ENCODE measurements at regions not wholly inside any gene's neighbourhood (a gene's known extent, or its start where the extent isn't known, plus 50 kb on each side); places are given as distances from the start of the nearest gene placed in this dataset.

DNA sequence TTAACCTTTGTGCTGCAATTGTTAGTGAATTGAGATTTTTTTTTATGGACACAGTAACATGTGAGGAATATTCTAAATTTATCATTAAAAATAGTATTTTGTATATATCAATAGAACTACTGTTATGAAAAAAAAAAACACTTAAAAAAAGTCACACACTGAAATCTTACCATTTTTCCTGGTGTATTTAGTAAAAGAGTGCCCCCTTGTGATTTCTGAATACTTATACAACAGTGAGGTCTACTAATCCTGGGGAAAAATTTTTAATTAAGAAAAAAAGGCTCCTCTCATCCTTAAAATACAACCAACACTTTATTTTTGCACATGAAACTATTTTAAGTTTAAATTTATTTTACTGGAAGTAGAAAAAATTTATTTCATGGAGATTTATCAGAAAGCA lies 56.4 kb upstream of the SPOCK3 start:
- peak; percentile 13 for DNase-seq

DNA sequence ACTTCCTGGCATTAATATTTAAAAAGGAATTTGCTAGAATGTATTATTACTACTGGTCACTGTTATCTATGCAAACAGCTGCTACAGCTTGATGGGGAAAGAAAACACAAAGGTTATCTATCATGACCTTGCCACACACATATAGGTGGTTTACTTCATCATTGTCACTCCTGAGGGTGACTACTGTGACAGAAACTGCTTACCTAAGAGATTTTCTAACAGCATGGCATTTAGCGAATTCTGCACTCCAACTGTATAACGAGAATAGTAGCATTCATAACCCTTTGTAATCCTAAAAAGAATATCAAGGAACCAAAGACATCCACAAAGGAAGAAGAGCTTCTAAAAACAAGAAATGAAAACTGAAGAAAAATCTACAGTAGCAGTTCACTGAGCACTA lies 74.6 kb upstream of the SPOCK3 start:
- DNase-seq, result no peak

DNA sequence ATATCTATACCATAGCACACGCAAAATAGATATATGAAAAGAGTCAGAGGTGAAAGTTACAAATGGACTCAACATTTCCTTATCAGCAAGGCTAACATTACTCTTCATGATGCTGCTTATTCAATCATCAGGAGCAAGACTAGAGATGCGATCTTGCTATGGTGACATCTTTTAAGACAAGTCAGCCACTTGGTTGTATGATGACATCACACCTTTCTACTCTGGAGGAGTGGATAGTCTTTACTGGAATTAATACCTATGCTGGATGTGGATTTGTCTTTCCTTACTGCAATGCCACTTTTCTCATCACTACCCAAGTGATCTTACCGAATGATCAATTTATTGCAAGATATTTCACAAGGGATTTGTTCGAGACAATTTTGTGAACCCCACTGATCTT lies 87.0 kb upstream of the SPOCK3 start:
- no peak for DNase-seq

DNA sequence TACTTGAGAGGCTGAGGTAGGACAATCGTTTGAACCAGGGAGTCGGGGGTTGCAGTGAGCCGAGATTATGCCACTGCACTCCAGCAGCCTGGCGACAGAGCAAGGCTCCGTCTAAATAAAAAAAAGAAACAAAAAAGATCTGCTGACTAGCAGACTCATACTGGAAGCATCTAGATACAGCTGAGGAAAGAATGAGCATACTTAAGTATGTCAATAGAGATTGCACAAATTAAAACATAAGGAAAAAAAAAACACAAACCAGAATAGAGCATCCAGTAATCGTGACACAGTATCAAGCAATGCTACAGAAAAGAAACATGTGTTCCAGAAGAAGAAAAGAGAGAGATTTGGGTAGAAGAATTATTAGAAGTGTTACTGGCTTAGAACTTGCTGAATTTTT lies 105.5 kb upstream of the SPOCK3 start:
- DNase-seq, result no peak

DNA sequence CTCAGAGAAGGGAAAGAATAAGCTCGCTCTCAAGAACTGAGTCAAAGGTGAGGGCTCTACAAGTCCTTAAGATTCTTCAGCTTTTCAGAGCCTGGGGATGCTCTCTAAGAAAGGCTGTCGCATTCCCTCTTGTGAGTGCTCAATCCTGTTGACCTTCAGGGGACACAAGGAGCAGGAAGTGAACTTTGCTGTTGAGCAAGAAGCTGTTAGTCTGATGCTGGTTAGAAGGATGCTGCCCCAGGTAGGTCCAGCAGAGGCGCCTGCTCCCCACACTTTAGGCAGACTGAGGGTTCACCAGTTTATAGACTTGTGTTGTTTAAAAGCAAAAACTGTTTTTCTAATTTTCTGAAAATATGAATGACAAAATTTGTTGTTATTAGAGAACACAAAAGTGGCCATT lies 125.4 kb upstream of the SPOCK3 start:
- DNase-seq, result no peak

DNA sequence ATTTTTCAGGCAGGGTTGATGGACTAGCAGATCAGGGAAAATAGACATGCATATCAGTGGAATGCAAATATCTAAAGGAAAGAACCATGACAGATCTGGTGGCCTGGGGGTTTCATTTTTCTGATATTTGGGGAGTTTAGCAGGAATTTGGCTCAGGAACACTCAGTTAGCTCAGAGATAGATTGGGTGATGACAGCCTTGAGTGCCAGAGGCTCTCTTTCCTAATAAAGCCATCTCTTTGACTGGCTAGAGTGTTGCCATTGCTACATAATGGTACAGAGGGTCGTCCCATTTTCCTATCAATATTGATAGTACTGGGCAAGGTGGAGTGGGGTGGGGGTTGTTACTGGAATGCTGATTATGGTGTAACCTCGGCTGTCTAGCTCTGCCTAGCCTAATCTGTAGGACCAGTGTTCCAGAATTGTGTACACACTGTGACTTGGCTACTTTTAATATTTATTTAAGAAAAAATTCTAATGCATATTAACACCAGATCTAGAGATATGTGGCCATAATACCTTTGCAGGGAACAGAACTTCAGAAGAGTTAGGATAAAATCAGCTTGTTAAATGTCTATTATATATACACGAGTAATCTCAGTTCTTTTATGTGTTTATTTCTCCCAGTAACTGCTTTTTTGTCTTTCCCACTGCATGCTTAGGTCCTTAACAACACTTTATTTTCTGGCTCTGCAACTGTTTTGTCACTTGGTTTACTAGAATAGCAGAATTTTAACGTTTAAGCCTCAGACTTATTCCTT lies 145.0 kb upstream of the SPOCK3 start:
- DNase-seq, result no peak

DNA sequence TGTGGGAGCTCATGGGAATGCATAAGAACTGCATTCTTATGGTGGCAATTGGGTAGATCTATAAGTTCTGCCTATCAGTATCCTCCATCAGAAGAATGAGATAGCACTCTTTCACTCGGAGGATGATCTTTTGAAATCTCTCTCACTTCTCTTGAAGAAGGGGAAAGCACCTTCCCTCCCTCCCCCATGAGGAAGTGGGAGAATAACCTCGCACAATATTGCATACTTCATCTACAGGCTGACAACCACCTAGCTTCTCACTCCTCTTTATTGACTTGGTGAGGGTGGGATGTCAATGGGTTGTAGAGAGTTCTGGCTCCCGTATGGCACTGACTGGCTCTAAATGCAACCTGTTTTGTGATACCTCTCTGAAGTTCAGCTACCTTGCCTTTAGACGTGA lies 146.7 kb upstream of the SPOCK3 start:
- no peak for DNase-seq

DNA sequence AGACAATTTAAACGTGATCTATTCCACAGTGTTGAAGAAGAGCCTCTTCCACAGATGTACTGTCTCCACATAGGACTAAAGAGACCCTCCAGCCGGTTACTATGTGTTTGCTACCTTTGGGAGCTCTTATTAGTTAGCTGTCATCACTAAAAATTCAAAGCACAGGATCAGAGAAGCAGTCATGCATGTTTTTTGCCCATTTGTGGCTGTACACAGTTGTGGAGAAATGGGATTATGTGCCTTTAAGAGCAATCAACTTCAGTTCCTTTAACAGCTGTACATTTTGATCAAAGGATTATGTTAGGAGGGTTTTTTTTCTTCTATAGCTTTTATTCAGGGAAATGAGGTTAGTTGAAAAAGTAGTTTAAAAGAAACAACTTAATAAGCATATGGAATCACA lies 149.0 kb upstream of the SPOCK3 start:
- peak; percentile 62 for DNase-seq

DNA sequence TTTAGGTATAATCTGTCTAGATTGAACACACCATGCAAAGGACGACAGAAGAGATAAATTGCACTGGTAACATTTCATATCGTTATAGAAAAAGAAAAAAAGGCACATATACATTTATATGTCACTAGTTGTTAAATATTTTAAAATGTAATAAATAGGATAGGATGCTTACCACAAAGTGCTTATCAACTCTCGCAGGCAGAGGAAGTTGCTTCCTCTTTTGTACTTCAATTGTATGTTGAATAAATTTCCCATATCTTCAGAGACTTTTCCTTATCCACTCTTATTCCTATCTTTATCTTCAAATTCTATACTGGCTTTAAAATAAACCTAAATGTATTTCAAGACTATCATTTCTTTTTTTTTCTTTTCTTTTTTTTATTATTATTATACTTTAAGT lies 163.3 kb upstream of the SPOCK3 start:
- no peak for DNase-seq

DNA sequence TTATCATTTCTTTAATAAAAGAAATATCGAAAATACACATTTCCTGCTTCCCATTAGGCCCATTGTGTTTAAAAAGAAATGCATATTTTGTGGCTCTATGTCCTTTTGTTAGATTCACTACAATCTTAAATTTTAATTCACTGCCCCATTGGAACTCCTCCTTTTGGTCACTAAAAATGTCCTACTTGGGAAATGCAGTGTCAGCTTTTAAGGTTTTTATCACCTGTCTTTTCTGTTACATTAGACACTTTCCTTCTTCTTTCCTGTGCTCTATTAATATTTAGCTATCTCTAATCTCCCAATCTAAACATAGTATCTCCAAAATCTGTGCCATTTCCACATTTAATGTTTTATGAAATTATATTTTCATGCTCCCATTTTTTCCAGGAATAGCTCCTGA lies 164.9 kb upstream of the SPOCK3 start:
- no peak for DNase-seq

DNA sequence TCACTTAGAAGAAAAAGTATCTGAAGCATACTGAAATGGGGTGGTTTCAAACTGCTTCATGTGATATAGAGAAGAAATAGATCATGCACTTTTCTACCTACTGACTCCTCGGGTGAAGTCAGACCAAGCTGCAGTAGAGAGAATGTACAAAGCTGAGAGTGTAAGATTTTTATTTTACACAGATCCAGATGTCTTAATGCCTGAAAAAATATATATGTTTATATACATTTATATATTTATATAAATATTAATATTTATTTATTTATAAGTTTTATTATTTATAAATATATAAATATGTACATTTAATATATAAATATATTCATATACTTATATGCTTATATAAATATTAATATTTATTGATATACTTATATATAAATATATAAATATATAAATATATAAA lies 171.9 kb upstream of the SPOCK3 start:
- no peak for DNase-seq

DNA sequence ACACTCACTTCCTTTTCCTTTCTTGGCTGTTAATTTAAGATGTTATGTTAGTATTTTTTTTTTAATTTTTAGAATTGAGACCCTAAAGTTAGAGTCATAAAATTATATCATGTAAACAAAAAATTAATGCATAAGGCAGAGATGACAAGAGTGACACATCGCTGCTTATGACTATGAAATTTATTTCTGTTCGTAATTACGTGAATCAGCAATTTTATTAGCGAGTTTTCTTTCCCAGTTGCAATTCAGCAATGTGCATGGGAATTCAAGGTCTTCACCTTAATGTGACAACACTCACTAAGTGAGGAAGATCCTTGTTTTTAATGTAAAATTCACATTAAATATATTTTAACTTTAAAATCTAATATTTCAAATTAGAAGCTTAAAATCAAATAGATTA lies 181.2 kb upstream of the SPOCK3 start:
- DNase-seq, result no peak

DNA sequence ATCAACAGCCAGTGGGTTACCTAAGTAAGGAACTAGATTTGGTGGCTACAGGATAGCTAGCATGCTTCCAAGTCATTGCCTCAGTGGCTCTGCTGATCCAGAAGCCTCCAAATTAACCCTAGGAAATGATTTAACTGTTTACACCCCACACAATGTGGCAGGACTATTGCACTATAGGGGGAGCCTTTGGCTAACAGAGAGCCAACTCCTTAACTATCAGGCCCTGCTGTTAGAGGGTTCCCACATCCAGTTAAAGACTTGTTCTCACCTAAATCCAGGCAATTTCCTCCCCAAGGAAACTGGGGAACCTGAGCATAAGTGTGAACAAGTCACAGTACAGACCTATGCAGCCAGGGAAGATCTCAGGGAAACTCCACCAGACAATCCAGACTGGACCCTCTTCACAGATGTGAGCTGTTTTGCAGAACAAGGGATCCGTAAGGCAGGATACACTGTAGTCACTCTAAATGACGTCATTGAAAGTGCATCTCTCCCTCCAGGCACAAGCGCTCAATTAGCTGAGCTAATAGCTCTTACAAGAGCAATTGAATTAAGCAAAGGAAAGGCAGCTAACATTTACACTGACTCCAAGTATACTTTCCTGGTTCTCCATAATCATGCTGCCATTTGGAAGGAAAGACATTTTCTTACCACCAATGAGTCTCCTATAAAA lies 185.3 kb upstream of the SPOCK3 start:
- peak; percentile 12 for DNase-seq

DNA sequence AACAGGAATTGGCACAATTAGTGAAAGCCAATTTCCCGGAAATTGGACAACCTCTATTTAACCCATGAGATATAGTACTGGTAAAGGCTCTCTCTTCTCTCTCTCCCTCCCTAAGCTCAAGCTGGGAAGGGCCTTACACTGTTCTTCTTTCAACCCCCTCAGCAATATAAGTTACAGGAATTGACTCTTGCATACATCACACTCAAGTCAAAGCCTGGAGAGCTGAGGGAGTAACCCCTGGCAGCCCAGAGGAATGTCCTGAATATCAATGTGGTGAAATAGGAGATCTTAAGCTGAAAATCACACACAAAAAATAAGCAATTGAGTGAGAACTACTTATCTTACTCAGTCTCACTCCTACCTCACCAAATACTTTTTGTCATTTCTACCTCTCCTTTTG lies 186.9 kb upstream of the SPOCK3 start:
- DNase-seq, result no peak

DNA sequence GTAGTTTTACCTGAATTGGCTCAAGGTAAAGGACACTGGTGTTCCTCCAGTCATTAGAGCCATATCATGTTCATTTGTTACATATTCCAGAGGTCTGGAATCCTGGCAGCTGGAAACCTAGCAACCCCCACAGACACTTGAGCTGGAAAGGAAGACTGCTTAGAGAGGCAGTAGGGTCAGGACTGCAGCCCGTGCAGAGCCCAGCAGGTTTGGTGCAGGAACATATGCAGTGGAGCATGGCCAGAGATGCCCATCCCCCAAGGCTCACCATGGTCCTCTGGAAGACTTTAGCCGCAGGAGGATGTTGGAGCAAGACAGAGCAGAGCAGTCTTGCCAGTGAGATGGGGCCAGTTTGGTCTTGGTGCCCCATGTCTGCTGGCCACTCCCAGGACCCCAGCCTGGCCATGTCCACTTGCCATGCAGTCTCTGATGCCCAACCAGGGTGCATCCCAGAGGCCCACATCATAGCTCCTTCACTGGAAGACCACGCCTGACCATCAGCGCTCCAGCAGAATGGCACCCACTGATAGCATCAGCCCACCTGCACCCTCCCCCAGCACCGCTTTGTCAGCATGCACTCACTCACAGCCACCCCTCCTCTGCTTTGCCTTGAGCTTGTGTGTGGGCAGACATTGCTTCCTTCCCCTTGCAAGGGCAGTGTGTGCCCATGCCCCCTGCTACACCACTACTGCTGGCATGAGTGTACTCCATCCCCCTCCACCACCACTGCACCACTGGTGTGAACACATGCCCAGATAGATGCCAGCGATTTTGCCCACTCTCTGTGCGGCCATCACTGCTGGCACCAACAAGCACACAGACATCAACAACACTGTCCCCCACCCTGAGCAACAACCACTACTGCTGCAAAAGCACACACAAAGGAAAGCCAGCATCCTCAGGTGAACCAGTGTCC lies 190.3 kb upstream of the SPOCK3 start:
- no peak for DNase-seq

DNA sequence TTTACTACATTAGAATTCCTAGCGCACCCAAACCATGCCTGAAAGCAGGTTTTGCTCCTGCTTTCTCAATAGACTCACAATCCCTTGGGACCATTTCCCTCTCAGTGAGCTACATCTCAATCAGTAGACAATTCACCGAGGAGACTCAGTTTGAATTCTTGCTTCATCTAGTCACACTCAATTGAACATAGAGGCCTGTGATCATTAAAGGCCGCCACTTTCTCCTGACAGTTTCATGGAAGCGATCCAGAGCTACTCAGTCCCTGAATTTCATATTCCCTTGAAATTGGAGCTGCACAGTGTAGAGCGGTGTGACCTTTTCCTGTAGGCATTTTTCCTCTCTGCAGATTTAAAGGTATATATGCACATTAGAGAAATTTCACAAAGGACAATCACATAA lies 193.9 kb upstream of the SPOCK3 start:
- peak; percentile 74 for DNase-seq

DNA sequence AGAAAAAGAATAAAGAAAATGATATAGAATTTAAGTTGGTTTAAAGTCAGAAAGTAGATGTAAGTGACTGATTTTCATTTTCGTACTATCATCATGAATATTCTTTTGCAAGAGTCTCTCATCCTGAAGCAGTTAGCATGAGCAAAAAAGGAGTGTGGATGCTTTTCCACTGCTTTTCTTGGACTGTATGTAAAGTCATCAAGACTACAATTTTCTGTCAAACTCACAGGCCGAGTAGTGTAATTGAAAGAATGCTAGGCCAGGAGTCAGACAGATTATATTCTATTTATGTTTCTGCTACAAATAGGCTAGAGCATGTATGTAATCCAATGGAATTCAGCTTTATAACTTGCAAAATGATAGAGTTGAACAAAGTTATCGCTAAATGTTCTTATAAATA lies 197.1 kb upstream of the SPOCK3 start:
- no peak for DNase-seq

DNA sequence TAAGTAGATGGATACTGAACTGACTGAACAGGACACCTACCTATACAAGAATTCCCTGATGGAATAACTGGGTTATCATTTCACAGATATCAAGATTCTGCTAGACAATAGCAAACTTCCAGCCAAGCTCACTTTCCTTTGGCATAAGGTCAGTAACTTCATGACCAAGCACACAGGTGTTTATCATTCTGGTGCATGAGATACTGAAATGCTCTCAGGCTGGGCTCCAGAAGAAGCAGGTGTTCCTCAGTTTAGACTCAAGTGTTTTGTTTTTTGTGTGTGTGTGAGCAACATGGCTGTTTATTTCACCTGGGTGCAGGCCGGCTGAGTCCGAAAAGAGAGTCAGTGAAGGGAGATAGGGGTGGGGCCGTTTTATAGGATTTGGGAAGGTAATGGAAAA lies 201.5 kb upstream of the SPOCK3 start:
- no peak for DNase-seq

DNA sequence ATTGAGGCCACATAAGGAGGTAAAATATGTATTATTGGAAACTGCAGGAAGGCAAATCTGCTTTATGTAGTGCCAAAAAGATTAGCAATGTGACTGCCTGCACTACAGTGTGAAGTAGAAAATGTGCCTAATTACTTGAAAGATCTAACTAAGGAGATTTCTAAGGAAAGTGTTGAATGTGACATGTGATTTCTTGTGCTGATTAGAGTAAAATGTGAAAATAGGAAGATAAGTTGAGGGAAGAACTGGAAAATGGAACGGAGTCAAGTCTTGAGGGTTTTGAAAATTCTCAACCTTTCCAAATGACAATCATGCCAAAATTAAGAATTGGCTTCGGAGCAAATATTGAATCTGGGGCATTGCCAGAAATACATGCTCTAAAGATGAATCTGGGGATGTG lies 209.5 kb upstream of the SPOCK3 start:
- DNase-seq, result peak; percentile 11

DNA sequence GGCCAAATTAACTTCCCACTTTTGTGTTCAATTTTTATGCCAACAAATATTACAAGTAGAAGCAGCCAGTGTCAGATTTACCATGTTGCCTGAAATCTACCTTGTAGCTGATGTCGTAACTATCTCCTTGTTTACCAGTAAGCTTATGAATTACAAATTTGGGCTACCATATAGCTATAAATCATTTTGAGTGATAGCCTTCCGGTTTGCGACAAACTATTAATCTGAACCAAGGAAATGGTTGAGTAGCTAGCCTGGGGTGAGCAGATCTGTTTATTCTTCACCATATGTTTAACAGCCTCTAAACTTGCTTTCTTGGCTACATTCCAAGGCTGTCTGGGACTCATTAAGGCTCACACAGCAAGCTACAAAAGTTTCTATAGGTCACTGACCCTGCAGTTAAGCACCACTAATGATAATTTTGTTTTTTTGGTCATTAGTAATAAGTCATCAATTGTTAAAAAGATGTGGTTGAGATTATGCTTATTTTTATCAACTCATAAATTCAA lies 218.7 kb upstream of the SPOCK3 start:
- DNase-seq, result no peak

DNA sequence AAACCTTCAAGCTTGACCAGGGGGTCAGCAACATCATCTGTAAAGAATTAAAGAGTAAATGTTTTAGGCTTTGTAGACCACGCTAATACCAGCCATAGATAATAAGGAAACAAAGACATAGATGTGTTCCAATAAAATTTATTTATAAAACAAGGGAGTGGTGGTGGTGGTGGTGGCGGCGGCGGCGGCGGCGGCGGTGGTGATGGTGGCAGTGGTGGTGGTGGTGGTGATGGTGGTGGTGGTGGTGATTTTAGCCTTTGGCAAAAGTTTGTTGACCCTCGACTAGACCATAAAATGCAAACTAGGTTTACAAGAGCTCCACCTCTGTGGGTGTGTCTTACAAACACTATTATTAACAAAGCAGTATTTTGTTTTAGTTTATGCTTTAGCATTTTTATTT lies 222.3 kb upstream of the SPOCK3 start:
- no peak for DNase-seq

DNA sequence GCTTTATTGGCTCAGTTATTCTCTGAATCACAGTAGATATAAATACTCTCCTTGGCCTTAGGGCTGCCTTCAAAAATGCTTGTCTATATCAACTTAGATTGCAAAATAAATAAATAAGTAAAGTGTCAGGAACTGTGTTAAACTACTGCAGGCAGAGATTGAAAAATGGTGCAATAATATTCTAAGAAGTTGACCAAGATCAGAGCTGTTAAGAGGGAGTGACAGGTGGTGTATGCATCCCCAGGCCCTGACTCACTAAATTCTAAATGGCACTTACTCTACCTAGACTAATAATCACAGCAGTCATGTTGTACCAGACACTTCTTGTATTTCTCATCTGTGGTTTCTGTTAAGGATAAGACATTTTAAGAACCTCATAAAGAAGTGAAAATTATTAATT lies 235.1 kb upstream of the SPOCK3 start:
- DNase-seq, result no peak

DNA sequence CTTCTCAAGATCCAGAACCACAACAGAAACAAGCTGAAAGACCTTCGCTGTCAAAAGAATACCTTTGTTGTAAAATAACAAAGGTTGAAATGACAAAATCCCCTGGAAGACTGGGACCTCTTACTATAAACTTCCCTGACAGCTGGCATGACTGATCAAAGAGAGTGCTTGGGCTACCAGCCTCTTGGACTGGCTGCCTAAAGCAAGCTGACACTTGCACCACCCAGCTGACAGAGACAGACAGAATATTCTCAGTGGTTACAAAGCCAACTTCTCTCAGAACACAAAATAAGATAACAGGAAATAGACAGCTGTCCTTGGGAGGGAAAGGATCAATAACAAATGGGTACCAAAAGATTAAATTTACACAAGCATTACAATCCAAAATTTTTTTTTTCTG lies 241.7 kb upstream of the SPOCK3 start:
- no peak for DNase-seq

DNA sequence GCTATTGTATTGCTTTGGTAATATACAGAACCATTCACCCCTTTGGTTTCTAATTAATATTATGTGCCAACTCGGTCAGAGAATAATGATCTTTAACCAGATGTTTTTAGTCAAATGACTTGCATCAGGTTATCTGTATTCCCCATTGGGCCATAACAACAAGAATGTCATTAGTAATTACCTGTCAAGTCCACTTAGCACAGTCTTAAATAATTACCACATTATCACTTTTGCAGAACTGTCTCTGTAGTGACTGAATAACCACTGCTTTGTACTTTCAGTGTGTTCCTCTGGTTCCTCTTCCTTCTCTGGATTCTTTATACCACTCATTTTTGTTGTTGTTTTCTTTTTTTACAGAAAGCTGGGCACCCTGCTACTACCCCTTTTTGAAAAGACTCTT lies 257.7 kb upstream of the SPOCK3 start:
- DNase-seq, result no peak

All from eye (tissue), 1 donor.